K562 (cell line): ENCODE measurements at regions not wholly inside any gene's neighbourhood (a gene's known extent, or its start where the extent isn't known, plus 50 kb on each side); places are given as distances from the start of the nearest gene placed in this dataset.

ENCODE experiments used
- CBX3 ChIP-seq, 2 experiments: IDR thresholded peaks; 1 replicate in 1 of 2; 2 replicates in 1 of 2; pipeline ENCODE4 v1.6.1; 2012; ENCODE audit warnings: inconsistent platforms in 2 of 2, low read length in 2 of 2, borderline replicate concordance in 1 of 2, control low read depth in 1 of 2
- CREB1 ChIP-seq, 2 experiments: sonication (generic) in 1 of 2; formaldehyde crosslinking in 1 of 2; IDR thresholded peaks; 2 replicates each; pipeline versions ENCODE4 v1.6.1 to v1.8.0; 2012 to 2022; ENCODE audit warnings: inconsistent platforms in 1 of 2, mild to moderate bottlenecking in 1 of 2, missing genetic modification reagents in 1 of 2, moderate library complexity in 1 of 2
- EGR1 ChIP-seq: fragments of 450-650 bp; conservative IDR thresholded peaks from 2 replicates; pipeline ENCODE4 v1.6.1; 2017; ENCODE audit warnings: mild to moderate bottlenecking
- HNRNPL ChIP-seq: fragments of 200-400 bp; formaldehyde crosslinking; IDR thresholded peaks from 2 replicates; pipeline ENCODE4 v1.6.1; 2017; ENCODE audit warnings: low read depth, mild to moderate bottlenecking, low read length
- L3MBTL2 ChIP-seq: fragments of 450-650 bp; IDR thresholded peaks from 2 replicates; pipeline ENCODE4 v1.6.1; 2016; ENCODE audit warnings: mild to moderate bottlenecking, moderate library complexity
- NRF1 ChIP-seq, 2 experiments: fragments of 450-650 bp; IDR thresholded peaks in 1 of 2; conservative IDR thresholded peaks in 1 of 2; 2 replicates each; pipeline ENCODE4 v1.6.1; 2014; ENCODE audit warnings: mild to moderate bottlenecking in 2 of 2
- PCBP1 ChIP-seq: fragments of 200-400 bp; formaldehyde crosslinking; IDR thresholded peaks from 2 replicates; pipeline ENCODE4 v1.6.1; 2018; ENCODE audit warnings: mild to moderate bottlenecking, low read depth, low read length; ENCODE audit not compliant: poor library complexity, severe bottlenecking
- RAD21 ChIP-seq, 2 experiments: fragments of 250-450 bp in 1 of 2; fragments of 450-650 bp in 1 of 2; sonication (Bioruptor Pico) in 1 of 2; formaldehyde crosslinking in 1 of 2; IDR thresholded peaks in 1 of 2; conservative IDR thresholded peaks in 1 of 2; 2 replicates each; pipeline versions ENCODE4 v1.4.0 to v1.8.0; 2020 to 2022; ENCODE audit warnings: mild to moderate bottlenecking in 2 of 2, moderate library complexity in 1 of 2
- RNF2 ChIP-seq: sonication (generic); IDR thresholded peaks from 2 replicates; pipeline ENCODE4 v1.6.1; 2016
- SMC3 ChIP-seq: conservative IDR thresholded peaks from 2 replicates; pipeline ENCODE4 v1.6.1; 2011; ENCODE audit warnings: low read depth, low read length, improper control_type of control experiment; ENCODE audit not compliant: insufficient read depth
- TF ChIP-seq, protein P1 (sequence below), 2 experiments: IDR thresholded peaks; 2 replicates each; pipeline ENCODE4 v1.6.1; 2011; ENCODE audit warnings: borderline replicate concordance in 1 of 2, control low read depth in 1 of 2, low read depth in 1 of 2, low read length in 1 of 2, mild to moderate bottlenecking in 1 of 2, mixed read lengths in 1 of 2, moderate library complexity in 1 of 2; ENCODE audit not compliant: insufficient read depth in 1 of 2, insufficient read length in 1 of 2, poor library complexity in 1 of 2, severe bottlenecking in 1 of 2; ENCODE audit errors: extremely low read depth in 1 of 2

GRCh38 chr2:88350331-88351248, 101.9 kb downstream of the FOXI3 start (continued):
- TF ChIP-seq, protein P1, sequence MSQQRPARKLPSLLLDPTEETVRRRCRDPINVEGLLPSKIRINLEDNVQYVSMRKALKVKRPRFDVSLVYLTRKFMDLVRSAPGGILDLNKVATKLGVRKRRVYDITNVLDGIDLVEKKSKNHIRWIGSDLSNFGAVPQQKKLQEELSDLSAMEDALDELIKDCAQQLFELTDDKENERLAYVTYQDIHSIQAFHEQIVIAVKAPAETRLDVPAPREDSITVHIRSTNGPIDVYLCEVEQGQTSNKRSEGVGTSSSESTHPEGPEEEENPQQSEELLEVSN (IDR thresholded peaks at IDR 0.05; ENCODE audit: borderline replicate concordance in 1 of 2, extremely low read depth in 1 of 2, insufficient read depth in 1 of 2, insufficient read length in 1 of 2, low read depth in 1 of 2, low read length in 1 of 2, poor library complexity in 1 of 2, severe bottlenecking in 1 of 2): peak in 1 of 2 experiments; percentile 60
- no peak for TF ChIP-seq HNRNPL
- 0 out of 2 replicates have a peak, but pooled peaks have one; percentile 17 for TF ChIP-seq CREB1 (IDR thresholded peaks at IDR 0.05)
- no peak for TF ChIP-seq CREB1 (CRISPR knock-in tag; IDR thresholded peaks at IDR 0.05)
- 0 out of 2 replicates have a peak, but pooled peaks have one; percentile 19 for TF ChIP-seq L3MBTL2
- peak; percentile 64 to 74 for TF ChIP-seq NRF1 (conservative IDR thresholded peaks at IDR 0.05 in 1 of 2, IDR thresholded peaks at IDR 0.05 in 1 of 2)
- TF ChIP-seq PCBP1: peak; percentile 29
- TF ChIP-seq SMC3: peak; percentile 33; the same call in 1 of the 2 replicates
- TF ChIP-seq EGR1: peak; percentile 74
- no peak for TF ChIP-seq RNF2
- peak in 1 of 2 experiments; percentile 58; a peak in 1 of 3 replicates for TF ChIP-seq CBX3 (IDR thresholded peaks at IDR 0.05; ENCODE audit: borderline replicate concordance in 1 of 2, low read length in 2 of 2)
- peak in 1 of 2 experiments; percentile 54; a peak in 2 of 4 replicates for TF ChIP-seq RAD21 (CRISPR knock-in tag; conservative IDR thresholded peaks at IDR 0.05 in 1 of 2, IDR thresholded peaks at IDR 0.05 in 1 of 2)
- TF ChIP-seq, all 486 proteins: peak for 17
